HG03196 (cell line): ENCODE measurements at regions not wholly inside any gene's neighbourhood (a gene's known extent, or its start where the extent isn't known, plus 50 kb on each side); places are given as distances from the start of the nearest gene placed in this dataset.
"Not testable (repeated sequence)": the region's sequence is repeated elsewhere in the genome, so short reads cannot be mapped to it uniquely, and the experiment has no call there.

Experiments
- ATAC-seq: cut with Tn5 transposase; IDR thresholded peaks from one replicate; pipeline ENCODE4 v1.9.1; 2021; ENCODE audit not compliant: unreplicated experiment

DNA sequence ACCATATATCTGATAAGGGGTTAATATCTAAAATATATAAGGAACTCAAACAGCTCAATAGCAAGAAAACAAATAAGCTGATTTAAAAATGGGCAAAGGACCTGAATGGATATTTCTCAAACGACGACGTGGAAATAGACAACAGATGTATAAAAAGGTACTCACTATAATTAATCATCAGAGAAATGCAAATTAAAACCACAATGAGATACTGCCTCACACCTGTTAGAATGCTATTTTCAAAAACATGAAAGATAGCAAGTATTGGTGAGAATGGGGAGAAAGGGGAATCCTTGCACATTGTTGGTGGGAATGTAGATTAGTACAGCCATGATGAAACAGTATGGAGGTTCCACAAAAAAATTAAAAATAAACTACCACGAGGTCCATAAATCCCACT, 163.2 kb downstream of the DKK1 start:
- ATAC-seq = no peak

GRCh38 chr10:52479567-52479966, 165.5 kb downstream of the DKK1 start:
- no peak for ATAC-seq

- ATAC-seq = no peak
Measured at GRCh38 chr10:52481986-52482555, 168.0 kb downstream of the DKK1 start.

GRCh38 chr10:52483587-52483986, 169.5 kb downstream of the DKK1 start:
- peak; percentile 62 for ATAC-seq

DNA sequence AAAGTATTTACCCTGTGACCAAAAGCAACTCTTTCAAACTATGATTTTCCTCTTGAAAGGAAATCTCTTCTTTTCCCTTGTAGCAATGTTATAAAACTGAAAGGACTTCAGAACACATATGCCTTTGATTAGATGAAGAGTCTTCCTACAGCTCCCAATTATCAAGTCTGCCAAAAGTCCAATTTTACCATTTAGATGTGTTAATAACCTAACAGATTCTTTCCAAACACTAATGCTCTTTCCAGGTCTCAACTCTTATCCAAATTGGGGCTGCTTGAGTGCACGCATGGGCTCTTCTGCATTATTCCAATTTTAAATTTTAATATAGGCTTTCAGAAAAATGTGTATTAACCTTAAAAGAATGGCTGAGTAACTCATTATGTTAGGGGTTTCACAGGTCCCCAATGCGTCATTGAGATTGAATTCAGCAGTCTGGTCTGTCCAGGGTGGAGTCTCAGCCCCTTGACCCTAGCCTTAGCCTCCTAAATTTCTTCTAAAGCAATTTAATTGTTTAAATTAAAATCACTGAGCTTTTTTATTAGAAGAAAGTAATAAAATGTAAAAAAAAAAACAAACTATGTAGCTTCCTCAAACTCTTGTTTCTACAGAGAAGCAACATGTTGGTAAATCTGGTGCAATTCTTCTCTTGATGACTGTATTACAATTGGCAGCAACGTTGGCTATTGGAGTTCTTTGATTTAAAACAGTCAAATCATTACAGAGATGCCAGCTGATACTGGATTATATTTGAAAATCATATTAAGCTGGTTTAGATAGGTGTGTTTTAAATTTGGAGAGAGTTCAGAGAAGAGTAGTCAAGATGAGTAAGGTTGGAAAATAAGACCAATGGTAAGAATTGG, 170.4 kb downstream of the DKK1 start:
- ATAC-seq = no peak

GRCh38 chr10:52485462-52485861, 171.4 kb downstream of the DKK1 start:
- ATAC-seq = no peak

GRCh38 chr10:52486840-52487611, 172.9 kb downstream of the DKK1 start:
- no peak for ATAC-seq

DNA sequence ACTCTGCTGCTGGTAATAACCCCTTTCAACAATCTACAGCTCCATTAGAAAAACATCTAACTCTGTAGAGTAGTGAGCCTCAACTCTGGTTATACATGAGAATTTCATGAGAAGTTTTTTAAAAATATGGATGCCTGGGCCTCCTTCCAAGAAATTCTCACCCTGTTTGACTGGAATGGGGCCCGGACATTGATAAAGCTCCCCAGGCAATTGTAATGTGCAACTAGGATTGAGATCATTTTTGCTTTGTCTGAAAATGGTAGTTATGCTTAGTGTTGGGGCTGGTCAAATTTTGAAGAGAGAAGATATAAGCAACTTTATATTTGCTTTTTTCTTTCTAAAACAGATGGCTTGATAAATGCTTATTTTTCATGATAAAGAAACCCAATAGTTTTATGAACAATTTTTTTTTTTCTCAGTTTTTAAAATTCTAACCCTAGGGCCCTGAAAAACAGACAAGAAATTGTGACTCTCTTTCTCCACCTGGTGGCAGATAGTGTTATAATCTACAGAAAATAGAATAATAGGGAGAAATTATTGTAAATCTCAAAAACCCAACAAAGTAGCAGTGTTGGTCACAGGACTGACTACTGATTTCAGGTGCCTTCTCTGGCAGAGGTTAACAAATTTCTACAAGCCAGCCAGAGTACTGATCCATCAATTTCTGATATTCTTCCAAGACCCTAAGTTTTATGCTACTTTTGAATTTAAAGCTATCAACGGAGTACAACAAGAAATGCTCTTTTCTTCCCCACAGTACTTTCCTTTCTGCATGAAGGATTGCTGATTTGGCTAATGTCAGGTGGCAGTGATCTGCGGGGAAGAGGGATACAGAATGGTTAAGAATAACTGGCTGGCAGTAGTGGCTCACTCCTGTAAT, 174.8 kb downstream of the DKK1 start:
- ATAC-seq = no peak

GRCh38 chr10:52491246-52491995, 177.3 kb downstream of the DKK1 start:
- ATAC-seq = no peak

DNA sequence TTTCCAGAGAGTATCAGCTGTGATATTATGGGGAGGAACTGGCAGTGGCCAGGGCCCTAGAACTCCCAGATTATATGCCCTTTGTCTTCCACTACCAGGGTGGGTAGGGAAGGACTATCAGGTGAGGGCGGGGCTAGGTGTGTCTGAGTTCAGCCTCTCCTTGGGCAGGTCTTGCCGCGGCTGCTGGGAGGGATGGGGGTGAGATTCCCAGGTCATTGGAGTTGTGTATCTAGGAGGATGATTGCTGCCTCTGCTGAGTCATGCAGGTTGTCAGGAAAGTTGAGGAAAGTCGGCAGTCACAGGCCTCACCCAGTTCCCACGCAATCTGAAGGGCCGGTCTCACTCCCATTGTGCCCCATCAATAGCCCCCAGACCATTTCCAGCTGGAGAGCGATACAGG, 185.2 kb downstream of the DKK1 start:
- ATAC-seq = no peak

DNA sequence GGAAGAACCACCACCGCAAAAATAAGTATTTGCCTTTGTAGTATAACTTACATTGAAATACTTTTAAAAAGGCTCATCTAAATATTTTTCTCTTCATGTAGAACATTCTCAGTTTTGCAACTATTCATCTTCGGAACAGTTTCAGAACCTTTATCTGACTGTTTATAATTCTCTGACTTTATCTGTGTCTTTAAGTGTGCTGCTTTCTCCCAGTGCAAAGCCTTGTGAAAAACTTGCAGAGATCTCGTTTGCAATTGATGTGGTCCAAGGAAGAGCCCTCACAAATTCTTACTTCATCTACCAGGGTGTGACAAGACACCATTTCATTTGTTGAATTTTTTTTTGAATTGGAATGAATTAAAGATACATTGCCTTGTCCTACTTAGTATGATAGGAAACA, 186.4 kb downstream of the DKK1 start:
- no peak for ATAC-seq

DNA sequence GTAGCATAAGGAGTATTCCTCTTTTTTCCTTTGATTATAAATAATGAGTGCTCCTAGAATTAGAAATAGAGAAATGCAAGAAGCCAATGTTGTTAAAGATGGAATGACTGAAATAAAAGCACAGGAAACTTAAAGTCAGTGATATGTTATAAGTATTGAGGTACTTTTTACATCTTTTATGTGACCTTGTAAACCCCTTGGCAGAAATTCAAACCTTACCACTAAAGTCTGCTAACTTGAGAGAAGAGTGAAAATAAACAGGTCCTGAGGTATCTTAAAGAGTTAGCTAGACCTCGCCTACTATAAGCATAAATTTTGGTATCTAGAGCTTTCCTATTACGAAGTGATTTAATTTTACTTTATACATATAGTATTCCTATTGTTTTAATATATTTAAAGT, 188.2 kb downstream of the DKK1 start:
- no peak for ATAC-seq

- ATAC-seq = not testable (repeated sequence)
Measured at GRCh38 chr10:52505341-52505740, 191.3 kb downstream of the DKK1 start.

DNA sequence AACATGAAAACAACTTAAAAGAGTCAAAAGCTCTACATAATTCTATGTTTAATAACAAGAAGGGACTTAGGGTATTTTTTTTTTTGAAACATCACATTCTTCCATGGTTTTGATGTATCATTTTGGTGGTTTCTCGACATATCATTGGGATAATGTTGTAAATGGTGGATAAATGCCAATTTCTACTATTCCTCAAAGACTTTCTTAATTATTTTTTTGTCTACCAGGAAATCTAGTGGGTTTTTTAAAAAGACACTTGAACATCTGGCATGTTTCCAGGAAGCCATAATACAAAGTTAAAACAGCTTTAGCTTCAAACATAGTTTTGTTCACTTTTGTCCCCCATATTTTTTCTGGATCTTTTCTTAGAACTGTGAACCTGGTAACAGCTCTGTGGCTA, 200.4 kb downstream of the DKK1 start:
- no peak for ATAC-seq

GRCh38 chr10:52517012-52517411, 202.9 kb downstream of the DKK1 start:
- no peak for ATAC-seq

DNA sequence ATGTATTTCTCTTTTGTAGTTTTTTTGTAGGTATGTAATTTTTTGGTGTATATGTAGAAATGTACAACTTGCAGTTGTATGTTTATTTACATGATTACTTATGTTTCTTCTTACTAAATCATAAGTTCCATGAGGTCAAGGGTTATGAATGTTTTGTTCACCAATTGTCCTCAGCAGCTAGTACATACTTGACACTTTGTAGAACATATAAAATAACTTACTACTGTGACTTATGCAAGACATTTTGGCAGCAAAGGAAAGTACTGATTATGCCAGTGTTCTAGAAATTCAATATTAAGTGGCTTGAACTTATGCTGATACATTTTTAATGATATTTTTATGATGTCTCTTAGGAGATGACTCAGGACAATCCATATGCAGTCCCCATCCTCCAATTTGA, 209.6 kb downstream of the DKK1 start:
- ATAC-seq = no peak

DNA sequence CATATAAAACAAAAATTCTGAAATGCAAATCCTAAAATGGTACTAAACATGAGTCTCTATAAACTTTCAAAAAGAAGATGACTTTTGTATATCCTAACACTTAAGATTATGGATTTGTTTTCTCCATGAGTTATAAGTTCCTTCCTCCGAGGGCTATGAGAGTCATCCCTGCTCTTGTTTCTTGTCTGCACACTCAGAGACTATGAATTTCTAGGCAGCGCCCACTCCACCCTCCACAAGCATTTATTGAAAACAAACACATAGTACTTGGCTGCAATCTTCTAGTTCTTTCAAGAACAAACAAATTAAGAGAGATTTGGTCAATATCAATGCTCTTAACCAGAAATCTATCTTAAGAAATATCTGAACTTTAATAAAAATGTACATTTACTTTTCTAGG, 211.7 kb downstream of the DKK1 start:
- no peak for ATAC-seq

DNA sequence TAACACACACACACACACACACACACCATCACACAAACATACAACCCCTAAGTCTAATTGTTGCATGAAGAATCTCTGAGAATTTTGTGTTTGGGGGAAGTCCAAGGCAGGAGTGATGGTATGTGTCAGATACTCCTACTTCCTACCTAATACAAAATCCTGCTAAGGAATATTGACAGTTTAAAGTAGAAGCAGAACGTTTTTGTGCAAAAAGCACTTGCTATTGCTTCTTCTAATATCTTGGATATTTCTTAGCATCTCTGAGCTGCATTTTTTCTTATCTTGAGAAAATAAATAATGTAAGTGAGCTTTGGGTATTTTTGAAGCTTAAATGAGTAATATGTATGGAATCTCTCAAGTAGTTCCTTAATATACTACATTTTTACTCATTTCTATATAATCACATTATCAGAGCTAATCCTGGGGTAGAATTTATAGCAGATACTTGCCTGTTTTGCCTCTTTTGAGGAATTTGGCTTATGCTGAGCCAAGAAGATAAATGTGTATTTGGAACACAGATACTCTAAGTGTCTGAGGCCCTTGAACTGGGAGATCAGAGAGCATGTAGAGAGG, 212.3 kb downstream of the DKK1 start:
- no peak for ATAC-seq

DNA sequence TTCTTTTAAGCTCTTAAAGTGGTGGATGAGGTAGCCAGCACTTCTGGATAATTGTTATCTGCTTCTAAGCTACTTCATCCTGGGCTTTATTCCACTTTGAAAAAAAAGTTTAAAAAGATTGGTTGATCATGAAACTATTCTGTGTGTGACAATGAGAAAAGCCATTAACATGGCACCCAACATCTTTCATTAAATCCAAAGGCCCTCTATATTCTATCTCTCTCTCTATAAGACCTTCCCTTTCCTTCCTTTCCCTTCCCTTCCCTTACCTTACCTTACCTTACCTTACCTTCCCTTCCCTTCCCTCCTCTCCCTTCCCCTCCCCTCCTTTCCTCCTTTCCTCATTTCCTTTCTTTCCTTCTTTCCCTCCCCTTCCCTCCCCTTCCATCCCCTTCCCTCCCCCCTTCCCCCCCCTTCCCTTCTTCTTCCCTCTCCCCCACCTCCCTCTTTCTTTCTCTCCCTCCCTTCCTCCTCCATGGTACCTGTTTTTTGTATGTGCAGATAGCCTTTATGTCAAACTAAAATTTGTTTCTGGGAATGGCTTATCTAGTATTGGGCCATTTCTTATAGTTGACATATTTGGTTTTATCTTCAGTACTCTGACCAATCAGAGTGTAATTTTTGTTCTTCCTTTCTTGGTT, 218.7 kb downstream of the DKK1 start:
- no peak for ATAC-seq
